Karpas-422 (cell line): ENCODE measurements at regions not wholly inside any gene's neighbourhood (a gene's known extent, or its start where the extent isn't known, plus 50 kb on each side); places are given as distances from the start of the nearest gene placed in this dataset.
"Not testable (repeated sequence)": the region's sequence is repeated elsewhere in the genome, so short reads cannot be mapped to it uniquely, and the experiment has no call there.

Source experiments
- DNase-seq: peaks from one replicate; pipeline ENCODE4 v3.0.0-alpha.2; 2015
- H2AFZ ChIP-seq: fragments of 200-600 bp; sonication (generic); 2 replicates; pipeline ENCODE4 v1.6.1; 2014; ENCODE audit warnings: antibody characterized with exemption, low read length, mixed read lengths
- H3K27ac ChIP-seq: fragments of 200-600 bp; sonication (generic); 2 replicates; pipeline ENCODE4 v1.5.1; 2014; ENCODE audit warnings: mild to moderate bottlenecking, low read length, moderate library complexity
- H3K27me3 ChIP-seq: fragments of 200-600 bp; sonication (generic); 2 replicates; pipeline ENCODE4 v1.6.1; 2014; ENCODE audit warnings: low read length, mixed read lengths
- H3K36me3 ChIP-seq: fragments of 200-600 bp; sonication (generic); 2 replicates; pipeline ENCODE4 v1.6.1; 2014; ENCODE audit warnings: low read length, mixed read lengths; ENCODE audit not compliant: insufficient read depth
- H3K4me1 ChIP-seq: fragments of 200-600 bp; sonication (generic); 2 replicates; pipeline ENCODE4 v1.6.1; 2014; ENCODE audit warnings: mild to moderate bottlenecking, low read length, mixed read lengths
- H3K4me2 ChIP-seq: fragments of 200-600 bp; sonication (generic); 2 replicates; pipeline ENCODE4 v1.6.1; 2014; ENCODE audit warnings: low read length, low read depth, mild to moderate bottlenecking; ENCODE audit not compliant: poor library complexity, severe bottlenecking
- H3K4me3 ChIP-seq: fragments of 200-600 bp; sonication (generic); 2 replicates; pipeline ENCODE4 v1.5.1; 2014; ENCODE audit warnings: mild to moderate bottlenecking, antibody characterized with exemption, low read length, mixed read lengths
- H3K79me2 ChIP-seq: fragments of 200-600 bp; sonication (generic); 2 replicates; pipeline ENCODE4 v1.6.1; 2014; ENCODE audit warnings: mild to moderate bottlenecking, low read length, mixed read lengths
- H3K9ac ChIP-seq: fragments of 200-600 bp; sonication (generic); 2 replicates; pipeline ENCODE4 v1.6.0; 2014; ENCODE audit warnings: low read length
- H3K9me2 ChIP-seq: fragments of 200-600 bp; sonication (generic), shearing (Covaris generic); replicated peaks from 2 replicates; pipeline ENCODE4 v1.6.0; 2014; ENCODE audit warnings: mild to moderate bottlenecking, low read length, moderate library complexity; ENCODE audit not compliant: insufficient read depth
- H3K9me3 ChIP-seq: fragments of 300-700, 200-600 bp; sonication (generic); 2 replicates; pipeline ENCODE4 v1.6.1; 2014; ENCODE audit warnings: low read length, mixed read lengths
- H4K20me1 ChIP-seq: fragments of 200-600 bp; sonication (generic); 2 replicates; pipeline ENCODE4 v1.6.1; 2014; ENCODE audit warnings: mild to moderate bottlenecking, antibody characterized with exemption, low read length, low read depth; ENCODE audit not compliant: insufficient read depth

DNA sequence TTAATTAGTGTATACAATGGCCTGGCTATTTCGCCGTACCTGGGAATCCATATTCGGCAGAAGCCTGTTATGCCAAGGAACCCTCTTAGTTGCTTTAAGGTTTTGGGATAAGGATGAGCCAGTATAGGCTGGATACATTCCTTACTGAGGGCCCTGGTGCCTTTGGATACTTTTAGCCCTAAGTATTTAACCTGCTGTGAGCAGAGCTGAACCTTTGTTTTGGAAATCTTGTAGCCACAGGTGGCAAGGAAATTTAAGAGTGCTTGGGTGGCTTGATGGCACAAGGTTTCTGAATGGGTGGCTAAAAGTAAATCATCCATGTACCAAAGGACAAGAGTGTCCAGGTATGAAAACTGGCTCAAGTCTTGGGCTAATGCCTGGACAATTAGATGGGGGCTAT is 92.2 kb upstream of the RHOBTB1 start:
- H3K9me3 ChIP-seq, H3K9ac ChIP-seq, H3K27ac ChIP-seq, H3K4me2 ChIP-seq, H3K9me2 ChIP-seq, H2AFZ ChIP-seq, H4K20me1 ChIP-seq, H3K79me2 ChIP-seq, H3K36me3 ChIP-seq, H3K4me1 ChIP-seq, DNase-seq, H3K4me3 ChIP-seq, H3K27me3 ChIP-seq: not testable (repeated sequence)

DNA sequence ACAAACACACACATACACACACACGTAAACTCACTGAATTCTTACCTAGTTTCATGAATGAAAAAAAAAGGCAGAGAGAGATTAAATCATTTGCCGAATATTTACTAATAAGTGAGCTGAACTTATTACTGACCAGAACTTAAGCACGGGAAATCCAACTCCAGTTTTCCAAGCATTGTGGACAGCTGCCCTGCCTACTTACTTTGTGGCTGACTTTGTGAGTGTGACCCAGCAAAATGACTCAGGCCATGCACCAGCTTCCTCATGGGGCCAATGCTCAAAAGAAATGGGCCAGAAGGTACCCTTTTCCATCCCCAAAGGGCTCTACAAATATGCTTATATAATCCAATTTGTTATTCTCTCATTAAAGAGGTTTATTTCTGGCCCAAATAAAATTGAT is 87.4 kb upstream of the RHOBTB1 start:
- no peaks in the 10 kb centered on the region for H3K9me3 ChIP-seq
- H3K9me2 ChIP-seq, result no peaks in the 10 kb centered on the region
- DNase-seq, result no peak
- H3K4me1 ChIP-seq, result no peaks in the 10 kb centered on the region
- no peak overlapping the region for H2AFZ ChIP-seq
- no peaks in the 10 kb centered on the region for H3K36me3 ChIP-seq
- H3K79me2 ChIP-seq, result no peaks in the 10 kb centered on the region
- no peak overlapping the region for H3K4me2 ChIP-seq
- H3K27me3 ChIP-seq, result no peaks in the 10 kb centered on the region
- H3K9ac ChIP-seq, result no peak overlapping the region
- H4K20me1 ChIP-seq, result no peaks in the 10 kb centered on the region
- H3K27ac ChIP-seq, result no peak overlapping the region
- H3K4me3 ChIP-seq, result no peak overlapping the region

DNA sequence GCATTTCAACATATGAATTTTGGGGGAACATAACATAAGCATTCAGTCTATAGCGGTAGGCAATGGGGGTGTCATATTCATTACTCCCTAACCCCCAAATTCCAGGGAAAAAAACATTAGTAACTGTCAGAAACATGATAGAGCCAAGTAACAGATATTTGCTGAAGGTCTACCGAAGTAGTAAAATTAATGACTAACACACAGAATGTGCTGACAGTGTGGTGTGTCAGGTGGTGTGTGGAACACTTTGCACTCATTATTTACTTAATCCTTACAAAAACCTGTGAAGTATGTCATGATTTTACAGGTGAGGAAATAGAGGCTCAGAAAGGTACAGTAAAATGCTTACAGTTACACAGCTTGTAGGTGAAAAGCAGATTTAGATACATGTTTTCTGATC is 85.4 kb upstream of the RHOBTB1 start:
- H3K9ac ChIP-seq, result no peak overlapping the region
- no peaks in the 10 kb centered on the region for H3K4me1 ChIP-seq
- H3K79me2 ChIP-seq, result no peaks in the 10 kb centered on the region
- no peak overlapping the region for H3K4me3 ChIP-seq
- no peaks in the 10 kb centered on the region for H4K20me1 ChIP-seq
- H3K9me3 ChIP-seq, result no peaks in the 10 kb centered on the region
- H3K4me2 ChIP-seq, result no peak overlapping the region
- H3K27ac ChIP-seq, result no peak overlapping the region
- no peak for DNase-seq
- no peaks in the 10 kb centered on the region for H3K36me3 ChIP-seq
- no peak overlapping the region for H2AFZ ChIP-seq
- no peaks in the 10 kb centered on the region for H3K27me3 ChIP-seq
- no peaks in the 10 kb centered on the region for H3K9me2 ChIP-seq

DNA sequence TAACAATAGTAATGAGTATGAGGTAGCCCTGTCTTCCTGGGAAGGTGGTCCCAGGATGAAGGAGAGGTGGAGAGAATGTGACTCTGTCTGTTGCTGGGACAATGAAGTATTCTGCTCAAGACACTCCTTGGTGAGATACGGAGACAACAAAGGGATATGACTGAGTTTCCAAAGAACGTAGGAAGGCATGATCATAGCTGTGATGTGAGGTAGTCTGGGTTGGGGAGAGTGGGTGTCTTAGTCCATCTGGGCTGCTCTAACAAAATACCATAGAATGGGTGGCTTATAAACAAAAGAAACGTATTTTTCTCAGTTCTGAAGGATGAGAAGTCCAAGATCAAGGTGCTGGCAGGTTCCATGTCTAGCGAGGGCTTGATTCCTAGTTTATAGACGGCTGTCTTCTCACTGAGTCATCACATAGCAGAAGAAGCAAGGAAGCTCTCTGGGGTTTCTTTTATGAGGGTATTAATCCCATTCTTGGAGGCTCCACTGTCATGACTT is 84.9 kb upstream of the RHOBTB1 start:
- Histone ChIP-seq H3K4me3 (no peak overlapping the region), H3K27me3 (no peaks in the 10 kb centered on the region), H3K4me1 (no peaks in the 10 kb centered on the region), H3K27ac (no peak overlapping the region), H3K9me3 (no peaks in the 10 kb centered on the region), H3K79me2 (no peaks in the 10 kb centered on the region), H2AFZ (no peak overlapping the region), H3K4me2 (no peak overlapping the region), H3K36me3 (no peaks in the 10 kb centered on the region), H3K9ac (no peak overlapping the region), H3K9me2 (no peaks in the 10 kb centered on the region), H4K20me1 (no peaks in the 10 kb centered on the region)
- DNase-seq, result no peak

DNA sequence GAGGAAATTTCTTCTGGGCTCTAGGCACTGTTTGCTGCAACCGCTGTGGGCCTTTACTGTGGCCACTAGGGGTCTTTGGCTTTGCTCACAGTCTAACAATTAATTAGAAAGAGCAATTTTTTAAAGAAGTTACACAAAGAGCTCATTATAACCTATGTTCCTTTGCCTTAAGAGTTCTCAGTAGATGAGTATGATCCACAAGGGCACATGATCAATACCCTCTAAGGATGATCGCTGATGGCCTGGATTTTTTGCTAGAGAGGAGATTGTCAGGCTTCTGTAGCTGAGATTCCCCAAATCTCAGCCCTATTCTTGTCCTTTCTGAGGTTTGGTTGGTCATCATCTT is 80.8 kb upstream of the RHOBTB1 start:
- no peak overlapping the region for H2AFZ ChIP-seq

DNA sequence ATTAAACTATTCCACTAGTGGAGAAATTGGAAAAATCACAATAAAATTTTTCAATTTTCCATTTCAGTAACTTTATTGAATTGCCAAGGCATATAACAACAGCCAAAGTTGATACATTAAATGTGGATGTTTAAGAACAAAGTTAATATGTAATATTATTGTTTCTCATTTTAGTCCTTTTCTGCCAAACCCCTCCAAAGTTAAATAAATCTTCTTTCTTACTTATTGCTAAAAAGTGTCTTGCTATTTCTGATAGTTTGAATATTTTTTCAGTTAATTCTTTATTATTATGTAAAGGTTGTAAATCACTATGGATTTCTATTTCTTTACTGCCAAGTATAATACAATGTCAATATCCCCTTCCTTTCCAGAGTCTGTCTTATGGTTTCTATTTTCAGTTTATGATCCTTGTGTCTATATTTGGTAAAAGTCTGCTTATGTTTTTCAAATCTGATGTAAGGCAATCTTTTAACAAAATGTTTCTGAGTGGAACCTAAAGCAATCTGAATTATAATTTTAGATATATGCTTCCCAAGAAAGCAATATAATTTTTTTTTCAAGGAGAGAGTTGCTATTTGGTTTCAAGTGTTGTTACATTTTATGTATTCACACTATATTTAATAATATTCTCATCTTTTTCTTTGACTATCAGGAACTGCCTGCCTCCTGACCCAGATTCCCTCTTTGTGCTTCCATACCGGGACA is 80.3 kb upstream of the RHOBTB1 start:
- DNase-seq, result no peak
- no peak overlapping the region for H3K4me3 ChIP-seq
- H3K4me1 ChIP-seq, result no peaks in the 10 kb centered on the region
- H3K9me2 ChIP-seq, result no peaks in the 10 kb centered on the region
- H4K20me1 ChIP-seq, result no peaks in the 10 kb centered on the region
- no peaks in the 10 kb centered on the region for H3K36me3 ChIP-seq
- no peak overlapping the region for H3K9ac ChIP-seq
- no peak overlapping the region for H2AFZ ChIP-seq
- no peaks in the 10 kb centered on the region for H3K9me3 ChIP-seq
- H3K79me2 ChIP-seq, result no peaks in the 10 kb centered on the region
- no peak overlapping the region for H3K4me2 ChIP-seq
- no peak overlapping the region for H3K27ac ChIP-seq
- H3K27me3 ChIP-seq, result no peaks in the 10 kb centered on the region

More for the DNA sequence above, 80.8 kb upstream of the RHOBTB1 start:
- Histone ChIP-seq H3K9ac (no peak overlapping the region), H3K36me3 (no peaks in the 10 kb centered on the region), H3K4me3 (no peak overlapping the region), H3K27me3 (no peaks in the 10 kb centered on the region), H3K27ac (no peak overlapping the region), H3K4me2 (no peak overlapping the region), H3K9me3 (no peaks in the 10 kb centered on the region), H3K9me2 (no peaks in the 10 kb centered on the region), H3K4me1 (no peaks in the 10 kb centered on the region), H4K20me1 (no peaks in the 10 kb centered on the region), H3K79me2 (no peaks in the 10 kb centered on the region)
- peak; percentile 45 for DNase-seq

DNA sequence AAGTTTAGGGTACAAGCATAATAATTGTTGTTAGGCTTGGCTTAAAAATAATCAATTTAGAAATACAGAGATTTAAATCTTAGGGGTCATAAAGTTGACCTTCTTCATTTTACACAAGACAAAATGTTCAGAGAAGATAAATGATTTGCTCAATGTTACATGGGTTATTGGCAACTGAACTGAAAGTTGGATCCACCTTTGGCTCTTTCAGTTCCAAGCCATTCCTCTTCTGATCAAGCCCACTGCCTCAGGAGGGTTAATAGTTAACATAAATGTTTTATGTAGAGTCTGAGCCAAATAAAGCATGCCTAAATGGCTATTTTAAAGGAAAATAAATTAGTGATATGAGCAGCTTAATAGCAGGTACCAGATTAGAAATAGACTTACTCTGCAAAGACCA is 79.1 kb upstream of the RHOBTB1 start:
- no peak overlapping the region for H3K27ac ChIP-seq
- H3K36me3 ChIP-seq, result no peaks in the 10 kb centered on the region
- no peak overlapping the region for H3K4me2 ChIP-seq
- no peaks in the 10 kb centered on the region for H3K9me3 ChIP-seq
- no peaks in the 10 kb centered on the region for H3K4me1 ChIP-seq
- no peak overlapping the region for H3K4me3 ChIP-seq
- H3K27me3 ChIP-seq, result no peaks in the 10 kb centered on the region
- DNase-seq, result no peak
- H4K20me1 ChIP-seq, result no peaks in the 10 kb centered on the region
- no peak overlapping the region for H3K9ac ChIP-seq
- H2AFZ ChIP-seq, result no peak overlapping the region
- H3K9me2 ChIP-seq, result no peaks in the 10 kb centered on the region
- no peaks in the 10 kb centered on the region for H3K79me2 ChIP-seq

DNA sequence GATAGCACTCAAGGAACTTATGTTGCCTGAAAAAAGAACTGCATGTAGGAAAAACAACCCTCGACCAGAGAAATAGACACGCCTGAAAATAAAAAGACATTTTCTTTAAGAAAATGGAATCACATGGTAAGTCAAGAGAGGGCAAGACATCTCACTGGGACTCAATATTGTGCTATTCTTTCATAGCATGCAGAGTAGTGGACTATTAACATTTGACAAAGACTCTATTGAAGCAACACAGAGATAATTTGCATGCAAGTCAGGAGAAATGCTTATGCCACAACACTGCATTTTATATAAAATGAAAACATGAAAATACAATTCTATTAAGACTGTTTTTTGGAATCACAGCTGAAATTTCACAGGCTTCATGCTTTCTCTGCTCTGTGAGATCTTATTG is 77.9 kb upstream of the RHOBTB1 start:
- Histone ChIP-seq H3K27ac (no peak overlapping the region), H2AFZ (no peak overlapping the region), H3K4me2 (no peak overlapping the region), H3K79me2 (no peaks in the 10 kb centered on the region), H3K9me2 (no peaks in the 10 kb centered on the region), H3K4me1 (no peaks in the 10 kb centered on the region), H3K36me3 (no peaks in the 10 kb centered on the region), H3K4me3 (no peak overlapping the region), H4K20me1 (no peaks in the 10 kb centered on the region), H3K27me3 (no peaks in the 10 kb centered on the region), H3K9me3 (no peaks in the 10 kb centered on the region), H3K9ac (no peak overlapping the region)
- no peak for DNase-seq
